ENCODE measurements at regions not wholly inside any gene's neighbourhood (a gene's known extent, or its start where the extent isn't known, plus 50 kb on each side); places are given as distances from the start of the nearest gene placed in this dataset.
A peak's percentile ranks its signal among the peaks of the same experiment; 100 is the strongest.

DNA sequence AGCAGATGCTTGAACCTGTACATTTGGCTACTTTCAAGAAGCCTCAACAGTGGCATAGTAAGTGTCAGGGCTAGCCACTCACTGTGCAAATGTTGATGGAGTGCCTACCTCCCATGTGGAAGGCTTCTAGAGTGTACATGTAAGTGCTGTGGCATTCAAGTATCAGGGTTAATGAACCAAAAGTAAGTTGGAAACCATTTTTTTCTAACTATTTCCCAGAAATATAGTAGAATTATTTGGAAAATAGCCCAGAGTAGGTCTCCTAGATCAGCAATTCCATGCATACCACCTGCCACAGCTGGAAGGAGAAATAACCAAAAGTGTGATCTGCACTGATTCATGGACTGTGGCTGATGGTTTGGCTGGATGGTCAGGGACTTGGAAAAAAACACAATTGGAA is 53.3 kb downstream of the FOXD1 start:
- TF ChIP-seq, protein P1, sequence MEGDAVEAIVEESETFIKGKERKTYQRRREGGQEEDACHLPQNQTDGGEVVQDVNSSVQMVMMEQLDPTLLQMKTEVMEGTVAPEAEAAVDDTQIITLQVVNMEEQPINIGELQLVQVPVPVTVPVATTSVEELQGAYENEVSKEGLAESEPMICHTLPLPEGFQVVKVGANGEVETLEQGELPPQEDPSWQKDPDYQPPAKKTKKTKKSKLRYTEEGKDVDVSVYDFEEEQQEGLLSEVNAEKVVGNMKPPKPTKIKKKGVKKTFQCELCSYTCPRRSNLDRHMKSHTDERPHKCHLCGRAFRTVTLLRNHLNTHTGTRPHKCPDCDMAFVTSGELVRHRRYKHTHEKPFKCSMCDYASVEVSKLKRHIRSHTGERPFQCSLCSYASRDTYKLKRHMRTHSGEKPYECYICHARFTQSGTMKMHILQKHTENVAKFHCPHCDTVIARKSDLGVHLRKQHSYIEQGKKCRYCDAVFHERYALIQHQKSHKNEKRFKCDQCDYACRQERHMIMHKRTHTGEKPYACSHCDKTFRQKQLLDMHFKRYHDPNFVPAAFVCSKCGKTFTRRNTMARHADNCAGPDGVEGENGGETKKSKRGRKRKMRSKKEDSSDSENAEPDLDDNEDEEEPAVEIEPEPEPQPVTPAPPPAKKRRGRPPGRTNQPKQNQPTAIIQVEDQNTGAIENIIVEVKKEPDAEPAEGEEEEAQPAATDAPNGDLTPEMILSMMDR (conservative IDR thresholded peaks at IDR 0.05), result no peak
- H3K4me1 Mint-ChIP-seq (ENCODE audit: unreplicated experiment), result peaks cover 21% of the 10 kb centered on the region
- no peak for DNase-seq (ENCODE audit: extremely low spot score, unreplicated experiment)
- no peaks in the 10 kb centered on the region for H3K36me3 Mint-ChIP-seq
- H3K27ac Mint-ChIP-seq, result no peak overlapping the region
- peaks cover 37% of the 10 kb centered on the region for H3K27me3 Mint-ChIP-seq
- no peak overlapping the region for H3K4me3 Mint-ChIP-seq
- no peaks in the 10 kb centered on the region for H3K9me3 Mint-ChIP-seq

DNA sequence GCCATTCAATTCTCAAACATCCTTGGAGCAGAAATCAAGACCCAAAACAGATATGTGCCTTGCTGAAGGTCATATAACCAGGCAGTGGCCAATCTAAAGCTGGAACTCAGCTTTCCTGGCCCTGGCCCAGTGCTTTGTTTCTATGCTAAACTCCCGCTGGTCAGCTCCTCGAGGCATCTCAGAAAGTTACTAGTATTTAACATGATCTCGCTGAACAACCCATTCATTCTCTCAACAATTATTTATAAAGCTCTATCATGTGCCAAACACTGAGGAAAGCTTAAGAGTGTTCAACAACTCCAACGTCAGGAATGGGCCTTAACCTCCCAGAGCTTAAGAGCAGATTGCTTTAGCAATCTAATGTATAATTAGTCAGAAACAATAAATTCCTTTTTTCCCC is 54.0 kb downstream of the FOXD1 start:
- H3K4me3 Mint-ChIP-seq, result no peak overlapping the region
- DNase-seq (ENCODE audit: extremely low spot score, unreplicated experiment), result no peak
- H3K27me3 Mint-ChIP-seq, result peaks cover 34% of the 10 kb centered on the region
- no peaks in the 10 kb centered on the region for H3K9me3 Mint-ChIP-seq
- H3K27ac Mint-ChIP-seq, result no peak overlapping the region
- H3K36me3 Mint-ChIP-seq, result no peaks in the 10 kb centered on the region
- TF ChIP-seq, protein P1 (conservative IDR thresholded peaks at IDR 0.05), result no peak
- H3K4me1 Mint-ChIP-seq (ENCODE audit: unreplicated experiment), result peaks cover 21% of the 10 kb centered on the region

DNA sequence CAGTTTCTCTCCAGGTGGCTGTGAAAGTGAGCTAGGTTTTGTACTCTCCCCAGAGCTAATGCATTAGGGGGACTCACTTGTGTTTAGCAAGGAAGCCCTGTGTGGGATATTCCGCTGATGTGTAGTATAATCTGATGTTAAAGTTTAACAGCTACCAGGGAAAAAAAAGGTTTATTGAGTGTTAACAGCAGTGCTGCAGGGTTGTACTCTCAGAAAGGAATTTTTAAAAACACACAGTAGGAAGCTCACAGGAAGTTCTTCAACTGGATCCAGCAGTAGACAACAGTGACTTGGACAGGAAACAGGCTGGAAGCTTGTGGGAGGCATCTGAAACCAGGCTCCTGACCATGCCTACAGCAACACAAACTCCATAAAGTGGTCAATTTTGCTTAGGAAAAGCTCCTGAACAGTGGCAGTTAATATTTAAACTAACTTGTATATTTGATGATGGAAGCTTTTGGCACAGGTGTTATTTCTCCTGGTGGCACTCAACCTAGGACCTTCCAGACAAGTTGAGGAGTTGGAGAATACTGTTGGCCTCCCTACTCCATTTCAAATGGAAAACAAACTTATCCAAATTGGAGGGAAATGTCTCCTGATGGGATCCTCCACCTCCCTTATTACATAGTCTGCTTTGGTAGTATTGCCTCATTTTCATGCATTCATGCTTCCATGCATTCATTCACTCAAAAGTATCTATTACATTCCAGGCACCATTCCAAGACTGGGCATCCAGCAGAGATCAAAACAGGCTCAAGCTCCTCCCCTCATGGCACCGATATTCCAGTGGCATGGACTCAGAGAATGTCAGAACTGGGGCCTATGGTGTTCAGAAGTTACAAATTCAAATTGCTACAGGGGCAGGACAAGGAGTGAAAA is 54.7 kb downstream of the FOXD1 start:
- peaks cover 21% of the 10 kb centered on the region for H3K4me1 Mint-ChIP-seq (ENCODE audit: unreplicated experiment)
- H3K9me3 Mint-ChIP-seq, result no peaks in the 10 kb centered on the region
- no peak for DNase-seq (ENCODE audit: extremely low spot score, unreplicated experiment)
- no peak overlapping the region for H3K27ac Mint-ChIP-seq
- TF ChIP-seq, protein P1 (conservative IDR thresholded peaks at IDR 0.05), result no peak
- H3K36me3 Mint-ChIP-seq, result no peaks in the 10 kb centered on the region
- H3K4me3 Mint-ChIP-seq, result no peak overlapping the region
- peaks cover 33% of the 10 kb centered on the region for H3K27me3 Mint-ChIP-seq

DNA sequence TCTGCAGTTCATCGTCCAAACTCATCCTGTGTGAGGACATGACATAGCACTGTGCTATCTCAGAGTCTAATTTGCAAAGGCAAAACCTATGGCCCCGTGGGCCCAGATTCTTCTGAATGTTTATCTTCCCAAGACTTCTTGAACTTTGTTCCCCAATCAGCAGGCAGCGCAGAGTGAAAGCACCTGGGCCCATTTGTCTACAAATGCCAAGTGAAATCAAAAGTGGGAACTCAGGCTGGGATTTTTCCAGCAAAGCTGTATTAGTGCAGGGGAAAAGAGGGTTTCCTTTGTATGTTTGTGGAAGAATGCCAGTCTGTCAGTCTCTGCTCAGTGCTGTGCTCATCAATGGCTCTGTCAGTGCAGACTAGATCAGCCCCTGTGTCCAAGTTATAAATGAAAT is 55.8 kb downstream of the FOXD1 start:
- Mint-ChIP-seq H3K4me3 (no peak overlapping the region), H3K4me1 (ENCODE audit: unreplicated experiment) (peaks cover 21% of the 10 kb centered on the region), H3K9me3 (no peaks in the 10 kb centered on the region), H3K27ac (no peak overlapping the region), H3K27me3 (peaks cover 37% of the 10 kb centered on the region), H3K36me3 (no peaks in the 10 kb centered on the region)
- TF ChIP-seq, protein P1 (conservative IDR thresholded peaks at IDR 0.05), result no peak
- no peak for DNase-seq (ENCODE audit: extremely low spot score, unreplicated experiment)

DNA sequence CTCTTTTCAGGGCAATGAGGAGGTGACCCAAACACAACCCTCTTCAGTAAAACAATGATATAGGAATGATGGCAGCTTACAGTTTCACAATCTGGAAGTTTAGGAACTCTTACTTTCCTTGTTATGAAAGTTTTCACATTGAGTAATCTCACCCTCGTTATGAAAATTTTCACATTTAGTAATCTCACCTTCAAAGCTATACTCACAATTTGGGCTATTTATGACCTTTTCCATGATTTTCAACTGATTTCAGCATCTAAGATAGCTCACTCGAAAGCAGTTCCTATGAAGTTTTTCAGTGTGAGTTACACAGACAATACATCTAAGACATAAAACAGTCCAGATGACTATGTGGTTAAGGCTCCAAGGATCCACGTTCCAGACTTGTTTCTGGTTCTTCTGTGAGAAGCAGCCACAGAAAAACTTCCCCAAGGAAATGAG is 57.1 kb downstream of the FOXD1 start:
- TF ChIP-seq, protein P1 (conservative IDR thresholded peaks at IDR 0.05), result no peak
- H3K27me3 Mint-ChIP-seq, result peaks cover 28% of the 10 kb centered on the region
- peaks cover under 1% of the 10 kb centered on the region for H3K9me3 Mint-ChIP-seq
- H3K36me3 Mint-ChIP-seq, result no peaks in the 10 kb centered on the region
- no peak for DNase-seq (ENCODE audit: extremely low spot score, unreplicated experiment)
- peaks cover 21% of the 10 kb centered on the region for H3K4me1 Mint-ChIP-seq (ENCODE audit: unreplicated experiment)
- peak overlapping the region; percentile 40 for H3K4me3 Mint-ChIP-seq
- no peak overlapping the region for H3K27ac Mint-ChIP-seq
